ENCODE measurements at regions not wholly inside any gene's neighbourhood (a gene's known extent, or its start where the extent isn't known, plus 50 kb on each side); places are given as distances from the start of the nearest gene placed in this dataset.

DNA sequence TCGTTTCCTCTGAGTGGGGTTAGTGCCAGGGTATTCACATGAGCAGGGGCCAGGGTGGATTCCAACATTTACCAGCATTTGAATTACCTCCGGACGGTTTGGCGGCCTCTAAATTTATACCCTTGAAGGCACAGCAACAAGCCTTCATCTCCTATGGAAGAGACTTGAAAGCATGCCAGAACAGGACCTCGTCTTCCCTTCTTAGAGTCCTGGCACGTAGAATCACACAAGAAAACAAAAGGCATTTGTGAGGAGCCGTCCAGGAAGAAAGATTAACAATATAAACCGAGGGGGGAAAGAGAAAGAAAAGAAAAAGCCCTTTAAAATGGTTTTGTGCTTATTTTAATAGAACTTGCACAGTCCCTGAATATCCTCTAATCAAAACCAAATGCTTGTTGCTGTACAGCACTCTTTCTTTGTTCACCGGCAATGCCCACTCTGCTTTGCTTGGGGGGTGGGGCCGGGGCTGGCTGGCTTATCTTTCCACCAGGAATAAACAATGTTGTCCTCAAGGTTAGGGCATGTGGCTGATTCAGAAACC lies 575.8 kb upstream of the ZNF462 start:
- Mint-ChIP-seq H3K9me3 (ENCODE audit: low read depth) (peaks cover 12% of the 10 kb centered on the region), H3K36me3 (no peaks in the 10 kb centered on the region), H3K27ac (no peak overlapping the region), H3K4me1 (no peaks in the 10 kb centered on the region), H3K4me3 (no peak overlapping the region), H3K27me3 (no peaks in the 10 kb centered on the region)
- no peak for ATAC-seq
- DNase-seq: no peak
- CTCF ChIA-PET: no interaction called here

DNA sequence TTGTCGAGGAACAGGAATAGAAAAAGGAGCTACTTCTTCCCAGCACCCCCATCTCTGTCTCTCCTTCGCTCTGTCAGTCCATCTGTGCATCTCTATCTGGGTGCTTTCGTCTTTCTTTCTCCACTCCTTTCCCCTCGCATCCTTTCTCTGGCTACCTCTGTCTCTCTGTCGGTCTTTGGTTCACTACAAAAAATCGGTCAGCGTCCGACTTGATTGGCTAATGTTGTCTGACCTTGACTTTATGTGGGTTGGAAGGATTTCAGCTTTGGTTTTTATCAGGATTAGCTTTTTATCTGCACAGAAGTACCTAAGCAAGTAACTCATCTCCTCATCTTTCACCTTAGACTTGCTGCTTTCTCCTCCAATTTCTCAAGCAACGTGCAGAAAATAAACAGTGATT lies 575.2 kb upstream of the ZNF462 start:
- no peaks in the 10 kb centered on the region for H3K4me1 Mint-ChIP-seq
- no peaks in the 10 kb centered on the region for H3K27me3 Mint-ChIP-seq
- H3K36me3 Mint-ChIP-seq: no peaks in the 10 kb centered on the region
- no peak for DNase-seq
- CTCF ChIA-PET: no interaction called here
- H3K27ac Mint-ChIP-seq: no peak overlapping the region
- no peak for ATAC-seq
- H3K4me3 Mint-ChIP-seq: no peak overlapping the region
- peaks cover 9% of the 10 kb centered on the region for H3K9me3 Mint-ChIP-seq (ENCODE audit: low read depth)

DNA sequence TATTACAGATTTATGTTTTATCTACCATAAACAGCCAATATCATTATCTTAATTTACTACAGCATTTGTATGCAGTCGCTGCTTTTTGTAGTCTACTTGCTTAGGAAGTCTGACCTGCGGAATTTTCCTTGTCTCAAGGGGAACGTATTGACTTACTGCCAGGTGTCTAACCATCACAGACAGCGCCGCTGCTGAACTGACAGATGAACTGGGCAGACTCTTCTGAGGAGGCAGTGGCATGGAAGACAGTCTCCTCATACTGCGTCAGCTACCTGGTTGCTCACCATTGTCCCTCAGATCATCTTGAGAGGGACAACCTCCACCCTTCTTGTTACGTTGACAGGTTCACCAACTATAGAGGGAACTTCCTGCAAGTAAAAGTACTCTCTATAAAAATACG lies 574.3 kb upstream of the ZNF462 start:
- H3K36me3 Mint-ChIP-seq: no peaks in the 10 kb centered on the region
- peaks cover 7% of the 10 kb centered on the region for H3K9me3 Mint-ChIP-seq (ENCODE audit: low read depth)
- DNase-seq (no peak), ATAC-seq (no peak)
- CTCF ChIA-PET: no interaction called here
- no peak overlapping the region for H3K27ac Mint-ChIP-seq
- no peak overlapping the region for H3K4me3 Mint-ChIP-seq
- no peaks in the 10 kb centered on the region for H3K27me3 Mint-ChIP-seq
- H3K4me1 Mint-ChIP-seq: no peaks in the 10 kb centered on the region

DNA sequence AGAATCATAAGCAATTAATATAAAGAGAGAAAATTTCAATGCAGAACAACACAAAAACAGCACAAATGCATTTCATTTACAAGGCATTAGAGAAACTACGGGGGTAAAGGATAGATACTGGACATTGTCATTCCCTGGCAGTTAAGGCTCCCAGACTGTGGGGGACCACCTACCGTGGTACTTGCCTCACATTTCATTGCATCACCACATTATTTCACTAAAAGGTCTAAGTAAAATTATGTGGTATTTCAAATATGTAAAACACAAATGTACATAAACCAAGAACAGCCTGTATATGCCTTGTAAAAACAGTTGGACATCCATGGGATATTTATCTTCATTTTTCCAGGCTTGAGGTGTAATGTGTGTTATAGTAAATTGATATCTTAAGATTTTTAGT lies 571.2 kb upstream of the ZNF462 start:
- Mint-ChIP-seq H3K27ac (no peak overlapping the region), H3K4me1 (no peaks in the 10 kb centered on the region), H3K27me3 (no peaks in the 10 kb centered on the region), H3K4me3 (no peak overlapping the region), H3K9me3 (ENCODE audit: low read depth) (peaks cover 11% of the 10 kb centered on the region), H3K36me3 (no peaks in the 10 kb centered on the region)
- no peak for DNase-seq
- CTCF ChIA-PET: no interaction called here
- no peak for ATAC-seq

DNA sequence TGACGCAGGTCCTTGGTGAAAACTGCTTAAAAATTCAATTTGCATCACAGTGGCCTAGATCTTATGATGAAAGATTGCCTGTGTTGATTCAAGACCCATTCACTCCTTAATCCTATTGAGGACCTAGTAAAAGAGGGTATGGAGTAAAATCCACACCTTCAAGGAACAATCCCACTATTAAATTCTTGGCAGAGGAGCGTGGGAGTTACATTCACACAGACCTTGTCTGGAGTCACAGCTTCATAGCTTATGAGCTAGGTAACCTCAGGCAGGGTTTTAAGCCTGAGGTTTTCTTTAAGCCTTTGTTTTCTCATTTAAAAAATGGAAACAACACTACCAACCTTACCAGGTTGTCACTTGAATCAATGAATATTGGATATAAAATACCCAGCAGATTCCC lies 566.5 kb upstream of the ZNF462 start:
- CTCF ChIA-PET: no interaction called here
- Mint-ChIP-seq H3K9me3 (ENCODE audit: low read depth) (peaks cover 9% of the 10 kb centered on the region), H3K4me1 (no peaks in the 10 kb centered on the region), H3K36me3 (no peaks in the 10 kb centered on the region), H3K4me3 (no peak overlapping the region), H3K27ac (no peak overlapping the region), H3K27me3 (no peaks in the 10 kb centered on the region)
- ATAC-seq (no peak), DNase-seq (no peak)

DNA sequence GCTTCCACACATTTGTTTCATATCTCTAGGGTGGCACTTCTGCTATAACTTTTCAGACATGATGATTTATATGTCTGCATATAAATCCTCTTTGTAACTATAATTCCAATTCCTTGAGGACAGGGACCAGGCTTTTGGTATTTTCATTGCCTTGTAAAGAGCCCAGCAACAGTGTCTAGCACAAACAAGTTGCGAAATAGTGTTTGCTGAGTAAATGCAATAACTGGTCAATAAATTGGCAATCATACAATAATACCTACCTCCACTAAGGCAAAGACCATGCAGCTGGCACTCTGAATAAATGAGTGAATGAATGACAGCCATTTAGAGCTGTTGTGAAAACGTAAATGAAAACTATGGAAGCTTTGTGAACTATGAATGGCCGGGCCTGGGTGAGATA lies 564.0 kb upstream of the ZNF462 start:
- no peaks in the 10 kb centered on the region for H3K4me1 Mint-ChIP-seq
- H3K27ac Mint-ChIP-seq: no peak overlapping the region
- H3K27me3 Mint-ChIP-seq: no peaks in the 10 kb centered on the region
- CTCF ChIA-PET: no interaction called here
- ATAC-seq (no peak), DNase-seq (no peak)
- H3K4me3 Mint-ChIP-seq: no peak overlapping the region
- H3K36me3 Mint-ChIP-seq: no peaks in the 10 kb centered on the region
- H3K9me3 Mint-ChIP-seq (ENCODE audit: low read depth): peaks cover 12% of the 10 kb centered on the region

DNA sequence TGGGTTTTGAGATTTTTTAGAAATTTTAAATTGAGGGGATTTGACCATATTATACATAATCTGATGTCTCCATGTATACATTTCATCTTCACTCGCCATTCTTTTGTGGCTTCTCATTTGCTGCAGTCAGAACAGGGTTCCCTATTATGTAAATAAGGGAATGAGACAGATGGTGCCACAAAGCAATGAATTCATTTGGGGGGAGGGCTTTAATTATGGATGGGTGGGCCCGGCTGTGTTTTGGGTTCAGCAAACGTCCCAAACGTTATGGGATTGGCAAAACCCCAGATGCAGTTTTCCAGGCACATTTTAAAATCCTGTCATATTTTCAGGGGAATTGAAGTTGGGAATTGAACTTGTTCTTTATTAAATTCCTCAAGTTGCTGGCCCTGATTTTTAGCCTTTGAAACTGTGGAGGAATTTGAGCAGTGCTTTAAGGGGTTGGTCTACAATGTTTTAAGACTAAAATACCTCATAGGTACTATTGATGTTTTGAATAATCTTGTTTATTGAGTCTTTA lies 558.5 kb upstream of the ZNF462 start:
- no peak for ATAC-seq
- H3K4me3 Mint-ChIP-seq: no peak overlapping the region
- no peak overlapping the region for H3K27ac Mint-ChIP-seq
- H3K9me3 Mint-ChIP-seq (ENCODE audit: low read depth): peaks cover 12% of the 10 kb centered on the region
- CTCF ChIA-PET: no interaction called here
- no peaks in the 10 kb centered on the region for H3K36me3 Mint-ChIP-seq
- no peak for DNase-seq
- no peaks in the 10 kb centered on the region for H3K4me1 Mint-ChIP-seq
- no peaks in the 10 kb centered on the region for H3K27me3 Mint-ChIP-seq

DNA sequence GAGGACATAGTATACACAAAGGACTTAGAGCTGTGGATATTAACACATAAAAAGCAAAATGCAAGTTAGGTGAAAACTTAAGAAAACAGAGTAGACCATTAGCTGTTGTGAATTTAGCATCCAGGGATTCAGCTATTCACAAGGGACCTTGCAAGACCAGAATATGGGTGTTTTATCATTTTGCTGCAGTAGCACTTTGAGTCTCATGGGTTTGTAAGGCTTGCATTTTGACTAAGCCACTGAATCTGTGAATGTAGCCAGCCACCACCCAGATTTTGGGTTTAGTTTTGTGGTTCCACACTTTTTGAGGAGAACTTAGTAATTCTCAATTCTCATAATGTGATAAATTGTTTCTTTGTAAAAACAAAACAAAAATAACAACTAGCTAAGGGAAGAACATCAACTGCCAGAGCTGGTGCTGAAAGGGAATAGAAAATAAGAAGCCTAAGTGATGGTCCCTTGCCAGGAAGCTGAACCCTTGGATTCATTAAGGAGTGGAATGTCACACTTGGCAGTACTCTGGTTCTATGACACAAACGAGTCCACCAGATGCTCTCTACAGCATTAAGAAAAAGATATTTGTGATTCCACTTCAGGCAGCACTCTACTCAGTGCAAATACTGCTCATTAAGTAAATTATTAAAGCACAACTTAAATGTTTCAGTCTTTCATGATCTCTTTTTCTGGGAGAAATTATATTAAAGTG lies 557.4 kb upstream of the ZNF462 start:
- Mint-ChIP-seq H3K4me1 (no peaks in the 10 kb centered on the region), H3K4me3 (no peak overlapping the region), H3K27ac (no peak overlapping the region), H3K9me3 (ENCODE audit: low read depth) (peaks cover 12% of the 10 kb centered on the region), H3K36me3 (no peaks in the 10 kb centered on the region), H3K27me3 (no peaks in the 10 kb centered on the region)
- ATAC-seq (no peak), DNase-seq (no peak)
- CTCF ChIA-PET: no interaction called here

DNA sequence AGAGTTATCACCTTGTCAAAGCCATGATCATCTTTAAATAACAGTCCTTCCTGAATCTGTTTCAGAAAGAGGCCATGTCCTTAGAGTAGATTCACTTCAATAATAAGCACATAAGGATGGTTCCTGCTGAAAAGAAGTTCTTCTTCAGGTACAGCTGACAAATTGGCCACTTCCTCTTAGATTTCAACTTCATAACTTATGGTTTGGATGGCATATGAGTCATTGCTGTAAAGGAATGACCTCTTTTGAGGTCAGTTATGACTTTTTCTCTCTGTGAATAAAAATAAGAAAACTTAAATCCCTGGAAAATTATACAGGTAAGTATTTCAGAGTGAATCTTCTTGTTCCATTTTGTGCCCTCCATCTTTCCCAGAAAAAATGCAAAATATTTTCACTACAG lies 555.3 kb upstream of the ZNF462 start:
- CTCF ChIA-PET: no interaction called here
- Mint-ChIP-seq H3K4me3 (no peak overlapping the region), H3K36me3 (no peaks in the 10 kb centered on the region), H3K9me3 (ENCODE audit: low read depth) (peaks cover 12% of the 10 kb centered on the region), H3K27ac (no peak overlapping the region), H3K4me1 (no peaks in the 10 kb centered on the region), H3K27me3 (no peaks in the 10 kb centered on the region)
- DNase-seq (no peak), ATAC-seq (no peak)

DNA sequence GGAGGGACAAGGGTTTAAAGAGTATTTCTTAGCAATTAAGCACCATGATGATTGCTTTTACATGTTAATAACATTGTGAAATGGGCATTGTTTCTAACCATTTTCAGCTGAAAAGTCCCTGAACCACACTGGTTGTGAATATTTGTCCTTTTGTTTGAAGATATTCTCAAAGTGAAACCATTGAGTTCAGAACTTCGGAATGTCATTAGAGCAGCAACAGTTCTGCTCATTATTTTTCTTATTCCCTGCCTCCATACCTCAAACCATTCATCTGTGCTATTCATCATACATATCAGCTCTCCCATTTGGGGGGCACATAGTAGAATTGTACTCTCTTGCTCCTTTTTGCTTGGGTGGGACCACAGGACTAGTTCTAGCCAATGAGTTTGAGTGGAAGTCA lies 553.0 kb upstream of the ZNF462 start:
- no peaks in the 10 kb centered on the region for H3K27me3 Mint-ChIP-seq
- H3K9me3 Mint-ChIP-seq (ENCODE audit: low read depth): peaks cover 9% of the 10 kb centered on the region
- no peak overlapping the region for H3K4me3 Mint-ChIP-seq
- ATAC-seq: no peak
- DNase-seq: no peak
- H3K4me1 Mint-ChIP-seq: no peaks in the 10 kb centered on the region
- H3K36me3 Mint-ChIP-seq: no peaks in the 10 kb centered on the region
- CTCF ChIA-PET: no interaction called here
- H3K27ac Mint-ChIP-seq: no peak overlapping the region

DNA sequence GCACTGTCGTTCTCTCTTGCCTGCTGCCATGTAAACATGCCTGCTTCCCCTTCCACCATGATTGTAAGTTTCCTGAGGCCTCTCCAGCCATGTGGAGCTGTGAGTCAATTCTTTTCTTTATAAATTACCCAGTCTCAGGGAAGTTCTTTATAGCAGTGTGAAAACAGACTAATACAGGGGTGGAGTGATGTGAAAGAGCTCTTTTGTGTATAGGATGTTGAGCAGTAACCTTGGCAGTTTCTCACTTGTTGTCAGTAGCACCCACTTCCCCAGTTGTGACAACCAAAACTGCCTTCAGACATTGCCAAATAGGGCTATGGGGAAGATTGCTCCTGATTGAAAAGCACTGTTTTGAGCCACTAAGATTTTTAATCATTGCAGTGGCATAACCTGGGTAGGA lies 552.2 kb upstream of the ZNF462 start:
- ATAC-seq (no peak), DNase-seq (no peak)
- Mint-ChIP-seq H3K4me1 (no peaks in the 10 kb centered on the region), H3K27me3 (no peaks in the 10 kb centered on the region), H3K27ac (no peak overlapping the region), H3K4me3 (no peak overlapping the region), H3K36me3 (no peaks in the 10 kb centered on the region), H3K9me3 (ENCODE audit: low read depth) (peaks cover 9% of the 10 kb centered on the region)
- CTCF ChIA-PET: no interaction called here

DNA sequence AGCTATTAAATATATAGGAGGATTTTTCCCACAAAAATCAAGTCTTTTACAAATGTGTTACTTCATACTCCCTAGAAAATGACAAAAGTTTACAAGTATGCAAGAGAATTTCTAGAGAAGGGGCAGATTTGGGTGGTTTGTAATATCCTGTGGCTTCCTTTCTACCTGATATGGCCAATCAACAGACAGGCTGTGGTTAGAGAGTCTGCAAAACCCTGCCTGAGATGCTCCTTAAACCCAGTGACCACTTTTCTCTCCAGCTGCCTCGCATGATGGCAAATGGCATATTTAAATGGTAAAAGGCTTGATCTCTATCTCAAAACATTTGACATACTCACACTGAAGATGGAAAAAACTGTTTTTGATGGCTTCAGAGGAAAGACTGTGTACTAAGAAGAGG lies 550.1 kb upstream of the ZNF462 start:
- Mint-ChIP-seq H3K27me3 (no peaks in the 10 kb centered on the region), H3K4me3 (no peak overlapping the region), H3K4me1 (no peaks in the 10 kb centered on the region), H3K9me3 (ENCODE audit: low read depth) (peaks cover 6% of the 10 kb centered on the region), H3K36me3 (no peaks in the 10 kb centered on the region), H3K27ac (no peak overlapping the region)
- CTCF ChIA-PET: no interaction called here
- no peak for ATAC-seq
- no peak for DNase-seq

DNA sequence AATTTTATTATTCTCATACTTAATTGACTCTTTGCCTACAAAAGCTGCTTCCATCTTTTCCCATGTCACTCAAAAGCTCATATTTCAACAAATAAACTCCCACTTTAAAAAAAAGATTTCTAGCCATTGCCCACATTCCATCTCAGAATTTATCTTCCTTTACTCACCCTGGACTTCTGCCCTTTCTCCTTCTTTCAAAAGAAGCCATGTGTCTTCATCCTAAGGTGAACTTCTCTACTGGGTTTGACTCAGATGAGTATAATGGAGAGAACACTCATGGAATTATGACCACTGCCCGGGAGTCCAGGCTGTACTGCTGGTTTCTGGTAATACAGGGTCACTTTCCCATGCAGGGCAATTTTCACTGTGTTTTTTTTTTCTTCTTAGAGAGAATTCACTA lies 548.5 kb upstream of the ZNF462 start:
- H3K4me1 Mint-ChIP-seq: no peaks in the 10 kb centered on the region
- CTCF ChIA-PET: no interaction called here
- ATAC-seq (no peak), DNase-seq (no peak)
- H3K36me3 Mint-ChIP-seq: no peaks in the 10 kb centered on the region
- peaks cover 4% of the 10 kb centered on the region for H3K9me3 Mint-ChIP-seq (ENCODE audit: low read depth)
- H3K27me3 Mint-ChIP-seq: no peaks in the 10 kb centered on the region
- no peak overlapping the region for H3K27ac Mint-ChIP-seq
- no peak overlapping the region for H3K4me3 Mint-ChIP-seq

DNA sequence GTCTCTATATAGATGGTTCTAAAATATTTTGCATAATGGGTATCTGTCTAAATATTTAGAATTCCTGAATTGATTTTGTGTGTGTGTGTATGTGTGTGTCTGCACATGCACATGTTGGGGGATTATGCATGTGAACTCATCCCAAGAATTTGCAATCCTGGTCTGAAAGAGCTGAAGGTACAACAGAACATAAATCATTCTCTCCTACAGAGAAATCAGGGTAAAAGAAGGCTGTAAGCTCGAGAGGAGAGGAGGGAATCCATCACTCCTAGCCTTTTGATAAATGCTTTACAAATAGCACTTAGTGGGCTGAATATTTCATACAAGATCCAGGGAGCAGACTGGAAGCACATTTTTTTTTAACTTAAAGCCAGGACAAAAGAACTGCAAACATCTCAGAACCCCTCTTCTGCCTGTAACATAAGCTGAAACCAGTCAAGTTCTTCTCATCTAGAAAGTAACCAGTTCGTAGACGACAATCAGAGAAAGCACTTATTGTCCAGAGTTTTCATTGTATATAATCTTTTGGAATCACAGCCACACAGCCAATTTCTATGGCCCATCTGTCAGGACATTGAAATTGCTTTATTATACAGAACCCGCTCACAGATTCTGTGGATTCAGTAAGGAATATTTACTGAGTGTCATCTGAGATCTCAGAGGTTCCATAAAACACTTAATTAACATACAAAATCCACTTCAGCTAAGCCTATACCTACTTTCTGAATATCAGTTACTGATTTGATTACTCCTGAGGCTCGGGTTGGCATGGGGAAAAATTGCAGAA lies 541.4 kb upstream of the ZNF462 start:
- no peaks in the 10 kb centered on the region for H3K27me3 Mint-ChIP-seq
- DNase-seq: no peak
- no peak for ATAC-seq
- no peak overlapping the region for H3K4me3 Mint-ChIP-seq
- H3K9me3 Mint-ChIP-seq (ENCODE audit: low read depth): peaks cover 3% of the 10 kb centered on the region
- H3K36me3 Mint-ChIP-seq: no peaks in the 10 kb centered on the region
- H3K4me1 Mint-ChIP-seq: no peaks in the 10 kb centered on the region
- no peak overlapping the region for H3K27ac Mint-ChIP-seq
- CTCF ChIA-PET: no interaction called here
